ENCODE measurements at regions not wholly inside any gene's neighbourhood (a gene's known extent, or its start where the extent isn't known, plus 50 kb on each side); places are given as distances from the start of the nearest gene placed in this dataset.
A peak's percentile ranks its signal among the peaks of the same experiment; 100 is the strongest.
"Not testable (repeated sequence)": the region's sequence is repeated elsewhere in the genome, so short reads cannot be mapped to it uniquely, and the experiment has no call there.

DNA sequence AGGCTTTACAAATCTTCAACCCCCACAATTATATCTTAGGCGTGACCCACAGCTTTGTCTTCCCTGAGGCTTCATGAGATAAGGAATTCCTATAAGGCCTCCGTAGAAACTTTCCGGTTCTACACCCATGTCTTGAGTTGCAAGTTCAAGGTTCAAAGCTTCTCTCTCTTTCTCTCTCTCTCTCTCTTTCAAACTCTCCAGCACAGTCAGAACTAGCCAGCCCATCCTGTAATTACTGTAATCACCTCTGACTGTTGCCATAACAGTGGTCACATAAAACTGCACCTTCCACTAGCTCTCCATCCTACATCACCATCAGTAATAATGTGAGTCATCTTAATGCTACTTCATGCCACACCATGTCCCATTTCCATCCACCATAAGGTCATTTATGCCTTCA lies 90.0 kb upstream of the NFASC start:
- no peak for DNase-seq (ENCODE audit: low spot score)

DNA sequence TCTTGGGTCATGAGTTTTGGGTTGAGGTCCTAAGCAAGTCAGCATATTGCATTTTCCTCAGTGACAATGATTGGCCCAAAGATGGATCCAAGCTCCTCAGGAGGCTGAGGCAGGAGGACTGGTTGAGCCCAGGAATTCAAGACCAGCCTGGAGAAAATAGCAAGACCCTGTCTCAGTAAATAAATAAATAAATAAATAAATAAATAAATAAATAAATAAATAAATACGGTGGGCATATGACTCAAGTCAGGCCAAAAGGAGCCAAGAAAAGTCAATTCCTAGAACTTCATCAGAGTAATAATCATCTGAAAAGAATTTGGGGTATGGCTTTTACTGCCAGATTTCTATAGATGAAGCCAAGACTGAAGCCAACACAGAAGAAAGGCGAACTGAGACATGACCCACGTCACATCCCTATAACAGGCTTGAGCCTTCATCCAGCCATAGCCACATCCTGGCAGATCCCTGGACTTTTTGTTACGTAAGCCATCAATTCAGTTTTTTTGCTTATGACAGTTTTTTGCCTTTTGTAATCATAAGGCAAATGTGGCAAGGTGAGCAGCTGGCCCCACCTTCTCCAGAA lies 88.5 kb upstream of the NFASC start:
- peak; percentile 32 for DNase-seq (ENCODE audit: low spot score)

DNA sequence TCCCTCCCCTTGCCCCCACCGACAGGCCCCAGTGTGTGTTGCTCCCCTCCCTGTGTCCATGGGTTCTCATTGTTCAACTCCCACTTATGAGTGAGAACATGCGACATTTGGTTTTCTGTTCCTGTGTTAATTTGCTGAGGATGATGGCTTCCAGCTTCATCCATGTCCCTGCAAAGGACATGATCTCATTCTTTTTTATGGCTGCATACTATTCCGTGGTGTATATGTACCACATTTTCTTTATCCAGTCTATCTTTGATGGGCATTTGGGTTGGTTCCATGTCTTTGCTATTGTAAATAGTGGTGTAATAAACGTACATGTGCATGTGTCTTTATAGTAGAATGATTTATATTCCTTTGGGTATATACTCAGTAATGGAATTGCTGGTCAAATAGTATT lies 85.6 kb upstream of the NFASC start:
- not testable (repeated sequence) for DNase-seq (ENCODE audit: low spot score)

DNA sequence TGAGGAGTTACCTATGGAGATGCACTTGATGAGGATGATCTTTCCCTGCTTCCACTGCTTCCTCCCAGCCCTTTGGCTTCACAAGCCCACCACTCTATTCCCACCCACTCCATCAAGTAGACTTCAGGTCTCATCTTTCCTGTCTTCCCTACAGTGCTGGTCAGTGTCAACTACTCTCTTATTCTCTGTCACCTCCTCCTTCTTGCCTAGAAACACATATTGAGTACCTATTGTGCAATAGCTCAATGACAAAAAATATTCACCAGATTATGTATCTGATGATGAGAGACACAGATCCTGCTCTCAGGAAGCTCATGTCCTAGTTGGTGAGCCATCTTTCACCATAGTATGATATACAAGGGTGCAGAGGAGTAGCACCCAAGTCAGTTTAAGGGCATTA lies 82.2 kb upstream of the NFASC start:
- no peak for DNase-seq (ENCODE audit: low spot score)

DNA sequence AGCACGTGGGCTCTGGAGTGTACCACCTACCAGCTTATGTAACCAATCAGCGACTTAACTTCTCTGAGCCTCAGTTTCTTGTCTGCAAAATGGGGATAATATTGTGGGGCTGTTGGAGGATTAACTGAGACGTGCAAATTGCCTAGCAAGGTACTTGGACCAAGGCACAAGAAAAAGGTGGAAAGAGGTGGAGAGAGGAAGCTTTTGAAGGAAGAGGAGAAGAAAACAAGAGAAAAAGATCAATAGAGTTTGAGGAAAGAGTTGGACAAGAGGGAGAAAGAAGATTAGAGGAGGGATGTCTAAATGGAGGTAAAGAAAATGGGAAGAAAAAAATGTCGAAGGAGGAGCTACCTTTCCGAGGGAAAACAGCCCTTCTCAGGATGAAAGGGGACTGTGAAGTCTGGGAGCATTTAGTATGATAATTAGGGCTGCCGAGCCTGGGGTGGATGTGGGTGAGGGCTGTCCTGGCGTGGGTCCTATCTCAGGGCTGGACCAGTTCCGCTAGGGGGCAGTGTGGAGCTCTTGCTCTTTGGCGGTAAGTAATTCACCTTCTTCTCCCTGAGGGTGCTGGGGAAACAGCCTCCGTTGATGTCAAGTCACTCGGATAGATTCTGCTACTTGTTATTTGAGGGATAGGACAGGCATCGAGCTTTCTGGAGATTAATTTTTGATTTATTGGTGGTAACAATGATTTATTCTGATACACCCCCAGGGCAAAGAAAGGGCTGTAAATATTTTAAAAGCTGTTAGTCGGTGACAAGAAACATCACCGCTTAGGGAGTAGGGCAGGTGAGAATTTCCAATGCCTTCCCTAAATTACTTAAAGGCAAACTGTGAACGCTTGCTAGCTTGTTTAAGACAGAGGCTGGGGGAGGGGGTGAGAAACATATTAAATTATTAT lies 79.0 kb upstream of the NFASC start:
- peak; percentile 78 for DNase-seq (ENCODE audit: low spot score)

DNA sequence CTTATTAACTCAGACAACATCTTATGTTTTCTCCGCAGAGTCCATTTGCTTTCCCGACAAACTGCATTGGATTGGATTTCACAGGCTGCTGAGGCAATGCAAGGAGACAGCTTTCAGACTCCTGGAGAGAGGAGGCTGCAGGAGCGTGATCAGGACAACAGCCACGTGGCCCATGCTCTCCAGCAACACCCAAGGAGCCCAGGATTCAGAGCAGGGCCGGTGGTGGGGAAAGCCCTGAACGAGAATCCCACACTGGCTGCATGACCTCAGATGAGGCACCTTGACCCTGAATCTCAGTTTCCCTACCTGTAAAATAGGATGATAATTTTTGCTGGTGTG lies 78.3 kb upstream of the NFASC start:
- no peak for DNase-seq (ENCODE audit: low spot score)

DNA sequence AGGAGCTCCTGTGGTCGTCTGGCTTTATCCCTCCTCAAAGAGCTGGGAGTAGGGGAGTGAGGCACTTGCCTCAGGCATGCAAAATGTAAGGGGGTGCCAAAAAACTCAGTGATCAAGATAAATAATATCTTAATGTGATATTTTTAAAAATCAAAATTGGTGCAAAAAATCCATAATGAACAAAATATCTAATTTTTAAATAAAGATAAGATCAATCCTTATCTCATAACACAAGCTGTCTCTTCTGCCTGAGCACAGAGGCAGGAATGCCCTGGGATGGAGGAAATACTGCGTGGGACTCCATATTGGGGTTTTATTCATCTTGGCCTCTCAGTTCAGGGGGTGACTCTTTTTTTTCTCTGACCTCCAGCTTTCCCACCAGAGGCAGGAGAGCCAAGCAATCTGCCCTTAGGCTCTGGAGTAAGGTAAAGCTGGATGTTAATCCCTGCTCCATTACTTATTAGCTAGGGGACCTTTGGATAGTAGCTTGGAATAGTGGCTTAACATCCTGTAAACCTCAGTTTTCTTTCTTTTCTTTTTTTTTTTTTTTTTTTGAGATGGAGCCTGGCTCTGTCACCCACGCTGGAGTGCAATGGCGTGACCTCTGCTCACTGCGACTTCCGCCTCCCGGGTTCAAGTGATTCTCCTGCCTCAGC lies 77.3 kb upstream of the NFASC start:
- no peak for DNase-seq (ENCODE audit: low spot score)

DNA sequence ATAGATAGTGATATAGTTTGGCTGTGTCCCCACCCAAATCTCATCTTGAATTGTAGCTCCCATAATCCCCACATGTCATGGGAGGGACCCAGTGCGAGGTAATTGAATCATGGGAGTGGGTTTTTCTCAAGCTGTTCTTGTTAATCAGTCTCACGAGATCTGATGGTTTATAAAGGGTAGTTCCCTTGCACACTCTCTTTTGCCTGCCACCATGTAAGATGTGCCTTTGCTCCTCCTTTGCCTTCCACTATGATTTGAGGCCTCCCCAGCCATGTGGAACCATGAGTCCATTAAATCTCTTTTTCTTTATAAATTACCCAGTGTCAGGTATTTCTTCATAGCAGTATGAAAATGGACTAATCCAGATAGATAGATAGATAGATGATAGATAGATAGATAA lies 73.8 kb upstream of the NFASC start:
- not testable (repeated sequence) for DNase-seq (ENCODE audit: low spot score)

DNA sequence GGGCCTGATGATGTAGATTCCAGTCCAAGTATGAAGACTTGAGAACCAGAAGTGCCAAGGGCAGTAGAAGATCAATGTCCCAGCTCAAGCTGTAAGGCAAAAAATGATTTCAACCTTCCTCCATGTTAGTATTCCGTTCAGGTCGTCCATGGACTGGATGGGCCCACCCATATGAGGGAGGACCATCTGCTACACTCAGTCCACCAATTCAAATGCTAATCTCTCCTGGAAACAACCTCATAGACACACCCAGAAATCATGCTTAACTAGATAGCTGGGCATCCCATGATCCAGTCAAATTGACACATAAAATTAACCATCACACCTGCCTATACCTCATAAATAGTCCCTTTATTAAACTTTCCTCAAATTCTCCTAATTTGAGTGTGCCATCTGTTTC lies 73.3 kb upstream of the NFASC start:
- no peak for DNase-seq (ENCODE audit: low spot score)

DNA sequence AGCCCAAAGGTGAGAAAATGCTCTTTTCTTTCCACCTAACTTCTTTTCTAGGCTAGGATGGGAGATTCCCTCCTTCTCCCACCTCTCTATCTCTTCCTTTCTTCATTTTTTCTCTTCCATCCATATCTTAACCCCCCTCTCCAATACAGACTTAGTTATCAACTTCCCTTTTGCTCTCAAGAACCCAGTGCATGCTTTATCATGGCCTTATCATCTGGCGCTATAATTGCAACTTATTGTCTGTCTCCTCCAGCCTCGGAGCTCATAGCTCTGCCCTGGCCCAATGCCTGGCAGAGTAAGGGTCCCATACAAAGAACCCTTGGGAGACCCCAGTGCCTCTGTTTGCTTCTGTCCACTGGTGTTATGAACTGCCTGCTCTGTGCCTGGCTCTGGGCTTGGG lies 71.0 kb upstream of the NFASC start:
- no peak for DNase-seq (ENCODE audit: low spot score)

DNA sequence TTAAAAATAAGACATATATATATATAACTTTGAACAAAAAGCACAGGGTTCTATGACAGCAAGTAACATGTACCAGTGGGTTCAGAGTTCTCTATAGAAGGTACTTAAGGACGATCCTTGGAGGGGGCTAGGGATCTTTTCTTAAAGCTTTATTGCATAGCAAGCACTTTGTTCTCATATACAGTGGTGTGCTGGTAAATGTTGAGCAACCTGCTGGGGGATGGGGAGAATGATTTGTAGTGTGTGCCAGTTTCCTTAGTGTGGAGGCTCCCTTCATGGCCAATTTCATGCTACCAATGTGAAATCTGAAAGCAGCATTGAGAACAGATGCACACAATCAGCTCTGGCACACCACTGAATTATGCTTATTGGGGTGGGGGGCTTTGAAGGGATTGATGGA lies 69.5 kb upstream of the NFASC start:
- no peak for DNase-seq (ENCODE audit: low spot score)

DNA sequence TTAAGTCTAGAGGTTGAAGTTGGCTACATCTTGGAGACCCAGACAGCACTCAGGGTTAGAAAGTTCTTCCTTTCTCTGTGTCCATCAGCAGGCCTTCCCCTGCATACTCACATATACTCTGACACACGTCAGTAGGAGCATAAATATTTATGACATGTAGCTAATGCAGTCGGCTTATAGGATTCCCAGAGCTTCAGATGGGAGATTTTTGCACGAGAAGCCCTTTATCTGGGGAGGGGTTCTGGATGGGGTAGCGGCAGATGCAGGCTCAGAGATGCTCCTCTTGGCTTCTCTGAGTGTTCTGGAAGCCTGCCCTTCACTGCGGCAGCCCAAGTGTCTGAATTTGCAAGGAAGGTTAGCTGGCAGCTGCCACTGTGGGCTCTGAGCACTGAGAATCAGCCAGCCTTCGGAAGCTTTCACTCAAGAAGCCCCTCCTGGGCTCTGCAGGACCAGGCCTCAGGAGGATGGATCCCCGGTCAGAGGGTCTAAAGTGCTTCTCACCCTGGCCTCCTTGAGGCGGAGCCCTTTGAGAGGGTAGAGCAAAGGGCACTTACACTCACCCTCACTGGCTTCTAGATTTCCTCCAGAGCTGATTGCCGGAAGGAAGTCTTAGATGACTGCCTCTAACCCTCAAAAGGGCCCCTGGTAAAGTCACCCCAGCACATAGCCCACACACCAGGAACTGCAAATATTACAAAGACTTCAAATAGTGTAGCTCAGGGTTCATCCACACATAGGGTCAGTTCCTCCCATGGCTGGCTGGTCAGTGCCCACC lies 68.1 kb upstream of the NFASC start:
- DNase-seq (ENCODE audit: low spot score) = no peak

DNA sequence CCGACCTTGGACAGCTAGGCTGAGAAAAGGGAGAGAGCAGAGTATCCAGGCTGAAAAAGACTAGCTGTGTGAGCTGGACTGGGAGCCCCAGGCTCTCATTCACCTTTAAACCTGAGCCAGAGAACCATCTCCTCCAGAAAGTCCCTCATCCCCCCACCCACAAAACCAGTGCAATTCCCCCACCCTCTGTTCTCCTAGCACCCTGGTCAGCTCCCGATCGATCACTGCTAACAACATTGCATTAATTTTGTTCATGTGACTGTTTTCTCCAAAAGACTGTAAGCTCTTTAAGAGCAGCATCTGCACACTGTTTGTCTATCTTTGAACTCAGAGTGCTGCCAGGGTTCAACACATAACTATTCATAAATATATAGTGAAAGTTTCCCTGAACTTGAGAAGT lies 67.1 kb upstream of the NFASC start:
- no peak for DNase-seq (ENCODE audit: low spot score)

DNA sequence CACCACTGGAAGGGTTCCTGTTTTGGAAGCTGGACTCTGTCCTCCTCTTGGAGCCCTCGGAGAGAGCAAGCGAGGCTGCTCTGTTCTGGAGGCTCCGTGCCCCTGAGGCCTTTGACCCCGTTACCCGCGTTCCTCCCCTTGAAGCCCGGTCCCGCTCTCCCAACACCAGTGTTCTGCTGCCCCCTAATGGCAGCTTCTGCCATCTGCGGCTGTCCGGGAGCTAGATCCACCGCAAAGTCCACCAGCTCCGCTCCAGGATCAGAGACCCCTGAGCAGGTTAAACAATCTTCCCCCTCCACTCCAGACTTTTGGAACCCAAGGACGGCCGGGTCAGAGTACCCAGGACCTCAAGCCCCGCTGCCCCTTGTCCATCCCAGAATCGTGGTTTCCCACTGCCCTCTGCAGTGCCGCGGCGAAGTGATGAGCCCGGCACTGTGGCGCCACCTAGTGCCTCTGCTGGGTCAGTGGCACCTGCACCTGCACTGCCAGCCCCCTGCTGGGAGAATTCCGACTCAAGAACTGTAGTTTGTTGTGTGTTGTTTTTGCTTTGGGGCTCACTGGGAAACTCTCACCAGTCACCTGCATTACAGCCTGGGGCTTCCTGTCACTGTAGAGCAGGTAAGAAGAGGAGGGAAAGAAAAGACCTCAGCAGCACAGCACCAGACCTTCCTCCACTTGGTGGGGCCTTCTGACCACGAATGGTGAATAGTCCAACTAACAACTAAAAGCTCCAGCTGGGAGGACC lies 63.5 kb upstream of the NFASC start:
- peak; percentile 94 for DNase-seq (ENCODE audit: low spot score)

DNA sequence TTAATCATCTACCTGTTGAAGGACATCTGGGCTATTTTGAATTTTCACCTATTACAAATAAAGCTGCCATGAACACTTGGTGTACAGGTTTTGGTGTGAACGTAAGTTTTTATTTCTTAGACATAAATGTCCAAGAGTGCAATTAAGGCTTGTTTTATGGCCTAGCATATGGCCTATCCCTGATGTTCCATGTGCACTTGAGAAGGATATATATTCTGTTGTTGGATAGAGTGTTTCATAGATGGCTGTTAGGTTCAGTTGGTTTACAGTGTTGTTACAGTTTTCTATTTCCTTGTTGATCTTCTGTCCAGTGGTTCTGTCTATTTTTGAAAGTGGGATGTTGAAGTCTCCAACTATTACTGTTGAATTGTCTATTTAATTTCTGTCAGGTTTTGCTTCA lies 61.2 kb upstream of the NFASC start:
- DNase-seq (ENCODE audit: low spot score) = no peak

DNA sequence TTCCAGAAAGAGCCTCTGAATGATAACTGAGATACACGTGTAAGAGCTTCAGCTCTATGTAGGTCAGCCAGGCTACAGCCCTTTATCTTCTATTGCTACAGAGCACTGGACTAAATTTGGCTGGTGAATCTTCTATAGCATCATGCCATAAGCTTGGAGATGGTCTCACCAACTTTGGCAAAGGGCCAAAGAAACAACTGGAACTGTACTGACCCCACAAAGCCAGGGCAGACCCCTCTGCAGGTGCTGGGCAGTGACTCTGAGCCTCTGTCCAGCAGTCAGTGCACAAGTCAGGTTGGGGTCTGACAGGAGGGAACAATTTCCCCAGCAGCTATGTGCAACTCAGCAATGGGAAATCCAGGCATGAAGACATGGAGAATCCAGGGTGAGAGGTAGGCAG lies 57.8 kb upstream of the NFASC start:
- DNase-seq (ENCODE audit: low spot score) = no peak

DNA sequence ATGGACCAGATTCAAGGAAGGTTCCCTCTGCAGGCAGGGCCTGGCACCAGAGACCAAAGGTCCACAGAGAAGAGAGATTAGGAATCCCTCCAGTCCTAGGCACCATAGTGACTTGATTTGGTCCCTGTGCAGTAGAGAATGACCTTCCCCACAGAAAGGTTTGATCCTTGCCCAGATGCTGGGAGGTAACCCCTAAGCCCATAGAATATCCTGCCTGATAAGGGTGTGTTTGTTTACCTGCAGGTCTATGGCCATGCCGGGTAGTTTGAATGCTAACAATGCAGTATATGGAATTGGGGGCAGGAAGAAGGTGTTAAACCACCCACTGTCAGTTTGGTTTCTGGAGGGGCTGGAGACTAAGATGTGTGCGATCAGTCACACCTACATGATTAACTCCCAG lies 57.1 kb upstream of the NFASC start:
- DNase-seq (ENCODE audit: low spot score) = no peak

DNA sequence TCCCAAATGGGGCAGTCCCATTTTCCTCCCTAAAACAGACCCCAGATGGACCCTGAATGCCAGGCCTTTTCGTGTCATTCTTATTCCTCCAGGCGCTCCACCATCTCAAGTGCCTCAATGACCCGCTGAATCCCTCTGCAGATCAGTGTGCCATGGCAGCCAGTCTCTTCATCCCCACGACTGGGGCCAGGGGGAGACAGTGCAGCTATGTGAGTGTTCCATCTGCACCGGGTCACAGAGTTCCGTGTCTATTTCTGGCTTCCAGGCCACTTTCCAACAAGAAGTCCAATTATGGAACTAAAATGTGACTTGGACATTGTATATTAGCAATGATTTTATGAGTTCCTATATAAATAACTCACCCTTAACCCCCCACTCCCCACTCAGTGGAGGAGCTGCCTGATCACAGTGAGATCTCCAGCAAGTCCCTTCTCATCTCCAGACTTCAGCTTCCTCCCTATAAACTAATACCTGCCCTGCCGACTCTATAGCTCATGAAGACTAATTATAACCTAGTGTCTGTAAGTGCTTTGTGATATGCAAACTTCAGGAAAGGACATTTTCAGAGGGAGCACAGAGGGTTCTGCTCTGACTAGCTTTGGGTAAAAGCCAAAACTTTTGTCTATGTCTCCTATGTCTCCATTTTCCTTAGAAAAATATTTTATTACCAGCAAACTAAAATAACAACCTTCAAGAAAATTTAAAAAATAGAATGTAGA lies 56.3 kb upstream of the NFASC start:
- no peak for DNase-seq (ENCODE audit: low spot score)

DNA sequence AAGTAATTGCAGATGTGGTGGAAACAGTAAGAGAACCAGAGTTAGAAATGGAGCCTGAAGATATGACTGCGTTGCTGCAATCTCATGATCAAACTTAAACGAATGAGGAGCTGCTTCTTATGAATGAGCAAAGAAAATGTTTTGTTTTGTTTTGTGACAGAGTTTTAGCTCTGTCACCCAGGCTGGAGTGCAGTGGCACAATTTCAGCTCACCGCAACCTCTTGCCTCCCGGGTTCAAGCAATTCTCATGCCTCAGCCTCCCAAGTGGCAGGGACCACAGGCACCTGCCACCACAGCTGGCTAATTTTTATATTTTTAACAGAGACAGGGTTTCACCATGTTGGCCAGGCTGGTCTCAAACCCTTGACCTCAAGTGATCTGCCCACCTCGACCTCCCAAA lies 53.3 kb upstream of the NFASC start:
- no peak for DNase-seq (ENCODE audit: low spot score)

DNA sequence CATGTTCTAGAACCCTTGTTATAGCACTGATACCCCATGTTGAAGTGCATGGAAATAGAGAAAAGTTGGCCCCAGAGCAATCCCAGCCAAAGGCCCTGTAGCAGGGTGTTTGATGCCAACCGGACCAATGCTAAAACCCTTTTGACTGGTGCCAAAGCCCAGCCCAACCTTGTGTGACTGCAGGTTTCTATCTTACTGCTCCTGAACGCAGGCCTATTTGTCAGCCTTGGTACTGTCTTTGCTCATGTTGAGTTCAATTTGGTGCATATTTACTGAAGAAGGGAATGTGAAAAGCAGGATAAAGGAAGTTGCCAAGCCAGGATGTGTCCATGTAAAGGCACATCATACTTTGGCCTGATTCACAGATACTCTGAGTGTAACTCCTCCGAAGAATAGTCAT lies 51.7 kb upstream of the NFASC start:
- no peak for DNase-seq (ENCODE audit: low spot score)

DNA sequence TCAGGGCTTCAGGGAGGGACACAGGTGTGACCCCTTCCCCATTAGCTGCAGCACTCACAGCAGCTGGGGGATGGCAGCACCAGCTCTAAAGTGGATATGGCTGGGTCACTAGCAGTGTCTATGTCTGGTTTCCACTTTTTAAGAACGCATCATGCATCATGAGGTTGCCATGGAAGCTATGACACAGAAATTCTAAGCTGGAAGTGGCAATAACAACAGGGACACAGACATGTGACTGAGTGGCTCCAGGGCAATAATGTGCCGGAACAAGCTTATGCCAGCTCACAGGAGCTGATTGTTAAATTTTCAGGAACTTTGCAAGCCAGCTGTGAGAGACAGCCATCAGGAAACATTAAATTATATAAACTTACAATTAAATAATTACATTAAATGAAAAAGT lies 51.2 kb upstream of the NFASC start:
- no peak for DNase-seq (ENCODE audit: low spot score)

Measured in AG20443 (cell line).